ENCODE measurements at regions not wholly inside any gene's neighbourhood (a gene's known extent, or its start where the extent isn't known, plus 50 kb on each side); places are given as distances from the start of the nearest gene placed in this dataset.

DNA sequence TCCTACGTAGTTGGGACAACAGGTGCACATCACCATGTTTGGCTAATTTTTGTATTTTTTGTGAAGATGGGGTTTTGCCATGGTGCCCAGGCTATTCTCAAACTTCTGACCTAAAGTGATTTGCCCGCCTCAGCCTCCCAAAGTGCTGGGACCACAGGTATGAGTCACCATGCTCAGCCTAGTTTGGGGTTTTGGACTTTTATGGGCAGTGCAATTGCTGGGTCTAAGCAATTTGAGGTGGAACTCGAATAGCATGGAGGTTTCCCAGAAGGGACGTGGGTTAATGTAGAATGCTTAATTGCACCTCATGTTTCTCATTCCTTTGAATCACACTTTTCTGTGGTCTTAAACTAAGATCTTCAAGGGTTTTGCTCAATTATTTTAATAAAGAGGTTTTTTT lies 102.3 kb upstream of the EPHA4 start:
- H3K36me3 ChIP-seq (ENCODE audit: insufficient read depth, low read length) = no peaks in the 10 kb centered on the region
- no peak for TF ChIP-seq EZH2 (IDR thresholded peaks at IDR 0.05; ENCODE audit: borderline replicate concordance, low read length)
- TF ChIP-seq, protein P1, sequence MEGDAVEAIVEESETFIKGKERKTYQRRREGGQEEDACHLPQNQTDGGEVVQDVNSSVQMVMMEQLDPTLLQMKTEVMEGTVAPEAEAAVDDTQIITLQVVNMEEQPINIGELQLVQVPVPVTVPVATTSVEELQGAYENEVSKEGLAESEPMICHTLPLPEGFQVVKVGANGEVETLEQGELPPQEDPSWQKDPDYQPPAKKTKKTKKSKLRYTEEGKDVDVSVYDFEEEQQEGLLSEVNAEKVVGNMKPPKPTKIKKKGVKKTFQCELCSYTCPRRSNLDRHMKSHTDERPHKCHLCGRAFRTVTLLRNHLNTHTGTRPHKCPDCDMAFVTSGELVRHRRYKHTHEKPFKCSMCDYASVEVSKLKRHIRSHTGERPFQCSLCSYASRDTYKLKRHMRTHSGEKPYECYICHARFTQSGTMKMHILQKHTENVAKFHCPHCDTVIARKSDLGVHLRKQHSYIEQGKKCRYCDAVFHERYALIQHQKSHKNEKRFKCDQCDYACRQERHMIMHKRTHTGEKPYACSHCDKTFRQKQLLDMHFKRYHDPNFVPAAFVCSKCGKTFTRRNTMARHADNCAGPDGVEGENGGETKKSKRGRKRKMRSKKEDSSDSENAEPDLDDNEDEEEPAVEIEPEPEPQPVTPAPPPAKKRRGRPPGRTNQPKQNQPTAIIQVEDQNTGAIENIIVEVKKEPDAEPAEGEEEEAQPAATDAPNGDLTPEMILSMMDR (IDR thresholded peaks at IDR 0.05; ENCODE audit: low read length) = no peak
- H3K4me2 ChIP-seq (ENCODE audit: low read length) = no peak overlapping the region
- no peaks in the 10 kb centered on the region for H3K9me3 ChIP-seq (ENCODE audit: low read length)
- no peaks in the 10 kb centered on the region for H4K20me1 ChIP-seq (ENCODE audit: insufficient read depth, low read length)
- no peaks in the 10 kb centered on the region for H3K79me2 ChIP-seq (ENCODE audit: insufficient read depth, low read length)
- H3K9ac ChIP-seq (ENCODE audit: low read length) = no peak overlapping the region
- no peaks in the 10 kb centered on the region for H3K4me1 ChIP-seq (ENCODE audit: insufficient read depth, low read length, severe bottlenecking)
- no peak overlapping the region for H2AFZ ChIP-seq (ENCODE audit: low read length)
- no peak overlapping the region for H3K27ac ChIP-seq (ENCODE audit: low read depth, low read length, poor library complexity, severe bottlenecking)
- no peaks in the 10 kb centered on the region for H3F3A ChIP-seq (ENCODE audit: insufficient read depth, low read length)
- H3K9me2 ChIP-seq (ENCODE audit: low read depth, low read length) = no peaks in the 10 kb centered on the region
- H3K4me3 ChIP-seq (ENCODE audit: low read depth, low read length, poor library complexity, severe bottlenecking) = no peak overlapping the region
- no peaks in the 10 kb centered on the region for H3K27me3 ChIP-seq (ENCODE audit: insufficient read depth, low read length)

- H3K4me1 ChIP-seq (ENCODE audit: insufficient read depth, low read length, severe bottlenecking) = no peaks in the 10 kb centered on the region
- TF ChIP-seq, protein P1 (IDR thresholded peaks at IDR 0.05; ENCODE audit: low read length) = no peak
- no peak for TF ChIP-seq EZH2 (IDR thresholded peaks at IDR 0.05; ENCODE audit: borderline replicate concordance, low read length)
- H3K27ac ChIP-seq (ENCODE audit: low read depth, low read length, poor library complexity, severe bottlenecking) = no peak overlapping the region
- no peaks in the 10 kb centered on the region for H3K27me3 ChIP-seq (ENCODE audit: insufficient read depth, low read length)
- no peak overlapping the region for H3K9ac ChIP-seq (ENCODE audit: low read length)
- no peaks in the 10 kb centered on the region for H3F3A ChIP-seq (ENCODE audit: insufficient read depth, low read length)
- no peak overlapping the region for H3K4me3 ChIP-seq (ENCODE audit: low read depth, low read length, poor library complexity, severe bottlenecking)
- no peaks in the 10 kb centered on the region for H3K9me3 ChIP-seq (ENCODE audit: low read length)
- no peaks in the 10 kb centered on the region for H3K36me3 ChIP-seq (ENCODE audit: insufficient read depth, low read length)
- H4K20me1 ChIP-seq (ENCODE audit: insufficient read depth, low read length) = no peaks in the 10 kb centered on the region
- H3K79me2 ChIP-seq (ENCODE audit: insufficient read depth, low read length) = no peaks in the 10 kb centered on the region
- H2AFZ ChIP-seq (ENCODE audit: low read length) = no peak overlapping the region
- no peaks in the 10 kb centered on the region for H3K9me2 ChIP-seq (ENCODE audit: low read depth, low read length)
- no peak overlapping the region for H3K4me2 ChIP-seq (ENCODE audit: low read length)
Observed at GRCh38 chr2:221673248-221673647, 101.1 kb upstream of the EPHA4 start.

- TF ChIP-seq, protein P1 (IDR thresholded peaks at IDR 0.05; ENCODE audit: low read length) = no peak
- TF ChIP-seq EZH2 (IDR thresholded peaks at IDR 0.05; ENCODE audit: borderline replicate concordance, low read length) = no peak
- H3K4me2 ChIP-seq (ENCODE audit: low read length) = no peak overlapping the region
- no peak overlapping the region for H3K4me3 ChIP-seq (ENCODE audit: low read depth, low read length, poor library complexity, severe bottlenecking)
- no peaks in the 10 kb centered on the region for H3K9me3 ChIP-seq (ENCODE audit: low read length)
- H4K20me1 ChIP-seq (ENCODE audit: insufficient read depth, low read length) = no peaks in the 10 kb centered on the region
- no peaks in the 10 kb centered on the region for H3K27me3 ChIP-seq (ENCODE audit: insufficient read depth, low read length)
- no peaks in the 10 kb centered on the region for H3K79me2 ChIP-seq (ENCODE audit: insufficient read depth, low read length)
- no peaks in the 10 kb centered on the region for H3K36me3 ChIP-seq (ENCODE audit: insufficient read depth, low read length)
- H3K4me1 ChIP-seq (ENCODE audit: insufficient read depth, low read length, severe bottlenecking) = no peaks in the 10 kb centered on the region
- no peak overlapping the region for H3K9ac ChIP-seq (ENCODE audit: low read length)
- H3K9me2 ChIP-seq (ENCODE audit: low read depth, low read length) = no peaks in the 10 kb centered on the region
- no peak overlapping the region for H2AFZ ChIP-seq (ENCODE audit: low read length)
- H3F3A ChIP-seq (ENCODE audit: insufficient read depth, low read length) = no peaks in the 10 kb centered on the region
- no peak overlapping the region for H3K27ac ChIP-seq (ENCODE audit: low read depth, low read length, poor library complexity, severe bottlenecking)
Observed at GRCh38 chr2:221671515-221671914, 99.4 kb upstream of the EPHA4 start.
